ENCODE measurements at regions not wholly inside any gene's neighbourhood (a gene's known extent, or its start where the extent isn't known, plus 50 kb on each side); places are given as distances from the start of the nearest gene placed in this dataset.

GRCh38 chr2:16129716-16130540 lies 189.6 kb downstream of the MYCN start:
- no peak for DNase-seq
- peaks cover 7% of the 10 kb centered on the region for H3K9me3 Mint-ChIP-seq (ENCODE audit: unreplicated experiment)
- H3K4me1 Mint-ChIP-seq (ENCODE audit: low read depth, unreplicated experiment) = peaks cover 18% of the 10 kb centered on the region

GRCh38 chr2:16128746-16129610 lies 188.6 kb downstream of the MYCN start:
- peaks cover 23% of the 10 kb centered on the region for H3K4me1 Mint-ChIP-seq (ENCODE audit: low read depth, unreplicated experiment)
- H3K27me3 Mint-ChIP-seq (ENCODE audit: unreplicated experiment) = peaks cover 5% of the 10 kb centered on the region
- peaks cover 7% of the 10 kb centered on the region for H3K9me3 Mint-ChIP-seq (ENCODE audit: unreplicated experiment)
- no peak overlapping the region for H3K4me3 Mint-ChIP-seq (ENCODE audit: unreplicated experiment)
- no peak overlapping the region for H3K27ac Mint-ChIP-seq (ENCODE audit: unreplicated experiment)
- H3K36me3 Mint-ChIP-seq (ENCODE audit: unreplicated experiment) = no peaks in the 10 kb centered on the region
- no peak for TF ChIP-seq CTCF (IDR thresholded peaks at IDR 0.05; ENCODE audit: partially characterized antibody, unreplicated experiment)
- no peak for DNase-seq

More at GRCh38 chr2:16129716-16130540, 189.6 kb downstream of the MYCN start:
- H3K27ac Mint-ChIP-seq (ENCODE audit: unreplicated experiment) = no peak overlapping the region
- H3K27me3 Mint-ChIP-seq (ENCODE audit: unreplicated experiment) = peaks cover 5% of the 10 kb centered on the region
- no peak overlapping the region for H3K4me3 Mint-ChIP-seq (ENCODE audit: unreplicated experiment)
- no peaks in the 10 kb centered on the region for H3K36me3 Mint-ChIP-seq (ENCODE audit: unreplicated experiment)
- TF ChIP-seq CTCF (IDR thresholded peaks at IDR 0.05; ENCODE audit: partially characterized antibody, unreplicated experiment) = no peak

GRCh38 chr2:16127958-16128357 lies 187.6 kb downstream of the MYCN start:
- Mint-ChIP-seq H3K36me3 (ENCODE audit: unreplicated experiment) (no peaks in the 10 kb centered on the region), H3K27me3 (ENCODE audit: unreplicated experiment) (peaks cover 5% of the 10 kb centered on the region), H3K4me3 (ENCODE audit: unreplicated experiment) (no peak overlapping the region), H3K4me1 (ENCODE audit: low read depth, unreplicated experiment) (peaks cover 34% of the 10 kb centered on the region), H3K9me3 (ENCODE audit: unreplicated experiment) (peaks cover 7% of the 10 kb centered on the region), H3K27ac (ENCODE audit: unreplicated experiment) (no peak overlapping the region)
- no peak for DNase-seq
- no peak for TF ChIP-seq CTCF (IDR thresholded peaks at IDR 0.05; ENCODE audit: partially characterized antibody, unreplicated experiment)

- Mint-ChIP-seq H3K36me3 (ENCODE audit: unreplicated experiment) (no peaks in the 10 kb centered on the region), H3K4me3 (ENCODE audit: unreplicated experiment) (no peak overlapping the region), H3K4me1 (ENCODE audit: low read depth, unreplicated experiment) (peaks cover 35% of the 10 kb centered on the region), H3K27ac (ENCODE audit: unreplicated experiment) (no peak overlapping the region), H3K9me3 (ENCODE audit: unreplicated experiment) (peaks cover 7% of the 10 kb centered on the region), H3K27me3 (ENCODE audit: unreplicated experiment) (peaks cover 5% of the 10 kb centered on the region)
- DNase-seq = no peak
- TF ChIP-seq CTCF (IDR thresholded peaks at IDR 0.05; ENCODE audit: partially characterized antibody, unreplicated experiment) = no peak
These were observed 187.1 kb downstream of the MYCN start for GRCh38 chr2:16127276-16127940.
